ENCODE measurements at regions not wholly inside any gene's neighbourhood (a gene's known extent, or its start where the extent isn't known, plus 50 kb on each side); places are given as distances from the start of the nearest gene placed in this dataset.

GRCh38 chr18:30487962-30488361 is 554.6 kb downstream of the DSC3 start:
- peak; percentile 21 to 77 for DNase-seq (ENCODE audit: low read depth in 2 of 2)
- Histone ChIP-seq H3K9me3 (ENCODE audit: control insufficient read depth, insufficient read depth, low read depth, low read length) (no peaks in the 10 kb centered on the region), H3K4me2 (ENCODE audit: extremely low read depth, insufficient read depth, low read length) (no peak overlapping the region)

GRCh38 chr18:30486856-30487255 is 555.7 kb downstream of the DSC3 start:
- H3K9me3 ChIP-seq (ENCODE audit: control insufficient read depth, insufficient read depth, low read depth, low read length): no peaks in the 10 kb centered on the region
- H3K79me2 ChIP-seq (ENCODE audit: control insufficient read depth, insufficient read depth, low read length): no peaks in the 10 kb centered on the region
- no peak for TF ChIP-seq CTCF (conservative IDR thresholded peaks at IDR 0.05 in 1 of 2, IDR thresholded peaks at IDR 0.05 in 1 of 2; ENCODE audit: low read depth in 1 of 2, low read length in 2 of 2)
- no peak for TF ChIP-seq EZH2 (IDR thresholded peaks at IDR 0.05; ENCODE audit: low read length, missing control alignments)
- H3K36me3 ChIP-seq (ENCODE audit: control insufficient read depth, insufficient read depth, low read length): no peaks in the 10 kb centered on the region
- no peaks in the 10 kb centered on the region for H3K4me1 ChIP-seq (ENCODE audit: control insufficient read depth, extremely low read depth, insufficient read depth, low read length)
- no peak overlapping the region for H3K4me2 ChIP-seq (ENCODE audit: extremely low read depth, insufficient read depth, low read length)
- no peaks in the 10 kb centered on the region for H3K27me3 ChIP-seq (ENCODE audit: control insufficient read depth, insufficient read depth, low read length)
- no peak overlapping the region for H2AFZ ChIP-seq (ENCODE audit: low read length)
- DNase-seq (ENCODE audit: low read depth in 2 of 2): peak; percentile 42 to 85
- H3K9ac ChIP-seq (ENCODE audit: insufficient read depth, low read length): no peak overlapping the region
- H3K4me3 ChIP-seq (replicated peaks in 1 of 4; ENCODE audit: control extremely low read depth in 1 of 4, insufficient read depth in 1 of 4, low read depth in 3 of 4, low read length in 4 of 4): no peak overlapping the region
- no peak overlapping the region for H3K27ac ChIP-seq (ENCODE audit: insufficient read depth, low read length)
- H4K20me1 ChIP-seq (ENCODE audit: control insufficient read depth, extremely low read depth, insufficient read depth, low read length): no peaks in the 10 kb centered on the region

More at GRCh38 chr18:30487962-30488361, 554.6 kb downstream of the DSC3 start:
- H3K9ac ChIP-seq (ENCODE audit: insufficient read depth, low read length): no peak overlapping the region
- H3K4me1 ChIP-seq (ENCODE audit: control insufficient read depth, extremely low read depth, insufficient read depth, low read length): no peaks in the 10 kb centered on the region
- H3K79me2 ChIP-seq (ENCODE audit: control insufficient read depth, insufficient read depth, low read length): no peaks in the 10 kb centered on the region
- H2AFZ ChIP-seq (ENCODE audit: low read length): no peak overlapping the region
- H3K36me3 ChIP-seq (ENCODE audit: control insufficient read depth, insufficient read depth, low read length): no peaks in the 10 kb centered on the region
- no peak overlapping the region for H3K27ac ChIP-seq (ENCODE audit: insufficient read depth, low read length)
- TF ChIP-seq EZH2 (IDR thresholded peaks at IDR 0.05; ENCODE audit: low read length, missing control alignments) (no peak), CTCF (conservative IDR thresholded peaks at IDR 0.05 in 1 of 2, IDR thresholded peaks at IDR 0.05 in 1 of 2; ENCODE audit: low read depth in 1 of 2, low read length in 2 of 2) (no peak)
- H4K20me1 ChIP-seq (ENCODE audit: control insufficient read depth, extremely low read depth, insufficient read depth, low read length): no peaks in the 10 kb centered on the region
- no peaks in the 10 kb centered on the region for H3K27me3 ChIP-seq (ENCODE audit: control insufficient read depth, insufficient read depth, low read length)
- H3K4me3 ChIP-seq (replicated peaks in 1 of 4; ENCODE audit: control extremely low read depth in 1 of 4, insufficient read depth in 1 of 4, low read depth in 3 of 4, low read length in 4 of 4): no peak overlapping the region

GRCh38 chr18:30485078-30485477 is 557.5 kb downstream of the DSC3 start:
- no peaks in the 10 kb centered on the region for H3K4me1 ChIP-seq (ENCODE audit: control insufficient read depth, extremely low read depth, insufficient read depth, low read length)
- no peaks in the 10 kb centered on the region for H3K79me2 ChIP-seq (ENCODE audit: control insufficient read depth, insufficient read depth, low read length)
- no peak overlapping the region for H3K4me2 ChIP-seq (ENCODE audit: extremely low read depth, insufficient read depth, low read length)
- no peak overlapping the region for H3K4me3 ChIP-seq (replicated peaks in 1 of 4; ENCODE audit: control extremely low read depth in 1 of 4, insufficient read depth in 1 of 4, low read depth in 3 of 4, low read length in 4 of 4)
- H3K9me3 ChIP-seq (ENCODE audit: control insufficient read depth, insufficient read depth, low read depth, low read length): no peaks in the 10 kb centered on the region
- no peaks in the 10 kb centered on the region for H3K36me3 ChIP-seq (ENCODE audit: control insufficient read depth, insufficient read depth, low read length)
- peak in 1 of 2 donors; percentile 44 for DNase-seq (ENCODE audit: low read depth in 2 of 2)
- no peak overlapping the region for H3K27ac ChIP-seq (ENCODE audit: insufficient read depth, low read length)
- no peaks in the 10 kb centered on the region for H3K27me3 ChIP-seq (ENCODE audit: control insufficient read depth, insufficient read depth, low read length)
- no peak overlapping the region for H2AFZ ChIP-seq (ENCODE audit: low read length)
- no peak overlapping the region for H3K9ac ChIP-seq (ENCODE audit: insufficient read depth, low read length)
- no peak for TF ChIP-seq CTCF (conservative IDR thresholded peaks at IDR 0.05 in 1 of 2, IDR thresholded peaks at IDR 0.05 in 1 of 2; ENCODE audit: low read depth in 1 of 2, low read length in 2 of 2)
- TF ChIP-seq EZH2 (IDR thresholded peaks at IDR 0.05; ENCODE audit: low read length, missing control alignments): no peak
- no peaks in the 10 kb centered on the region for H4K20me1 ChIP-seq (ENCODE audit: control insufficient read depth, extremely low read depth, insufficient read depth, low read length)

Measured in fibroblast of lung (primary cell).